OCI-LY3 (cell line): ENCODE measurements at regions not wholly inside any gene's neighbourhood (a gene's known extent, or its start where the extent isn't known, plus 50 kb on each side); places are given as distances from the start of the nearest gene placed in this dataset.

Source experiments
- CTCF ChIP-seq: fragments of 200-600, 300-600 bp; sonication (generic); IDR thresholded peaks from 2 replicates; pipeline ENCODE4 v1.5.1; 2014; ENCODE audit warnings: antibody characterized with exemption, low read length, low read depth
- EZH2phosphoT487 ChIP-seq: fragments of 200-600 bp; shearing (Covaris generic); IDR thresholded peaks from 2 replicates; pipeline ENCODE4 v1.6.1; 2018; ENCODE audit warnings: antibody characterized with exemption, mixed run types, low read depth

GRCh38 chr3:64445944-64446300 lies 220.7 kb upstream of the PRICKLE2 start:
- TF ChIP-seq CTCF: no peak
- no peak for TF ChIP-seq EZH2phosphoT487
